H4 (cell line): ENCODE measurements at regions not wholly inside any gene's neighbourhood (a gene's known extent, or its start where the extent isn't known, plus 50 kb on each side); places are given as distances from the start of the nearest gene placed in this dataset.
"Not testable (repeated sequence)": the region's sequence is repeated elsewhere in the genome, so short reads cannot be mapped to it uniquely, and the experiment has no call there.

Experiments used
- DNase-seq: peaks from one replicate; pipeline ENCODE4 v3.0.0-alpha.2; 2015; ENCODE audit warnings: low spot score

GRCh38 chr2:180829836-180830235 lies 150.6 kb upstream of the UBE2E3 start:
- no peak for DNase-seq

GRCh38 chr2:180829261-180829660 lies 151.1 kb upstream of the UBE2E3 start:
- no peak for DNase-seq

DNA sequence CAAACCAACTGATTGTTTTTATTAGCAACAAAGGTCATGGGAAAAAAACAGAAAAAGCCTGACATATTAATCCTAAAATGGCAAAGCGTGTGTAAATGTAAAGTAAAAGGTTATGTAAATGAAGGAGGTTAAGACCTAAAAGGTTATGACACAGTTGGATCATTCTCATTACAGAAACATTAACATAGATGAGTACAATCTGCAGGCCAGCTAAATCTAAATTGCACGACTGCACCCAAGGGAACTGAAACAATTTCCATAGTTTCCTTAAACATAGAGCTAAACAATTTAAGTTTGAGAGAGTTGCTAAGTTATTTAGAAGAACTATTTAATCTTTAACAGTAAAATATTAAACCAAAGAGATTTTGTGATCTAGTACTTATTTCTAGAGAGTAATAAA lies 151.6 kb upstream of the UBE2E3 start:
- no peak for DNase-seq

DNA sequence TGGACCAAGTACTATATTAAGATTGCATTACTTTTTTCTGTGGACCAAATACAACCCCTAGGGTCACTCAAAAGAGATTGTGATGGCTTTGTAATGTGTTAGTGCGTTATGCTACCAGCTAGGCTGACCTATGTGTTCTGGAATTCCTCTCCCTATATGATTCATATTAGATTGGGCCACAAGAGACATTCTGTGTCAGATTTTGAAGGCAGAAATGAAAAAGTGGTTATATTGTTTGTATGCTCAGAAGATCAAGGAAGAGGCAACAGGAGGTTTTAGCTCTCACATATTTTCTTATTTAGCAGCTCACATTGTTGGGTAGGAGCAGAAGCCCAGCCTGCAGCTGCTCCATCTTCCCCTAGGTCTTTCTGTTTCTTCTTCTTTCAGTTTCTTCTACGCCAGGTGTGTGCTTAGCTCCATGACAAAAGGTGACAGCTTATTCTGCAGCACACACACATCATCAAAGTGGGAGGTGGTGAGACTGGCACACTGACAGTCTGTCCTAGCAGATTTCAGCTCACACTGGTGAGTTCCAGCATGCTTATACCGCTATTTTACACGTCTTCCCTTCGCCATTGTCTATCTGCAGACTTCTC lies 156.8 kb upstream of the UBE2E3 start:
- no peak for DNase-seq

DNA sequence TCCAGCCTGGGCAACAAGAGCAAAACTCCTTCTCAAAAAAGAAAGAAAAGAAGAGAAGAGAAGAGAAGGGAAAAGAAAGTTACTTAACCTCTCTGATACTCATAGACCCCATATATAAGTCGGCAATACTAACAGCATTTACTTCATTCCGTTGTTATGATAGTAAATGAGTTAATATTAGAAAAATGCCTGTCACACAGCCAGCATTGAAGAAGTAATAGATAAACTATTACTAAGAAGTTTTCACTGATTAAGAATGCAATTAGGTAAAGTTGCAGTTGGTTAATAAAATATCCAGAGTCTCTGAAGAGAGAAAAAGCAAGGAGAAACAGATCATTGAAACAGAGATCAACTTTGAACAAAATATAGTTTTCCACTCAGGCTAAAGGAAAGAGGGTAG lies 161.3 kb upstream of the UBE2E3 start:
- no peak for DNase-seq

- DNase-seq, result not testable (repeated sequence)
Measured at GRCh38 chr2:180818700-180819099, 161.7 kb upstream of the UBE2E3 start.

DNA sequence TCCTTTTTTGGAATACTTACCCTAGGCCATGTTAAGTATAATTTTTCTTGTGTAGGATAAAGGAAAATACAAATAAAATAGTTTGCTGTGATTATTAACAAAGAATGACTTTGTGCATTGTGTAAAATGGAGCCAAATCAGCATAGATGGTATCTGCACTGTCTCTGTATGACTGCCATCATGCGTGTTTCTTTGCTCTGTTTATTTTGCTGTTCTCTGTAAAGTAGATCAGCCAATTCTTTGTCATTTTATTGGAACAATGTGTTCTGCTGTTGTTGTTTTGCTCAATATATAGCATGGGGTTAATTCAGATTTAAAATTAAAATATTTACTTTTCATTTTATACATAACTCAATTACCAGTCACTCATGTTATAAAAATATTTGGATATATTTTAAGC lies 181.3 kb upstream of the UBE2E3 start:
- no peak for DNase-seq

DNA sequence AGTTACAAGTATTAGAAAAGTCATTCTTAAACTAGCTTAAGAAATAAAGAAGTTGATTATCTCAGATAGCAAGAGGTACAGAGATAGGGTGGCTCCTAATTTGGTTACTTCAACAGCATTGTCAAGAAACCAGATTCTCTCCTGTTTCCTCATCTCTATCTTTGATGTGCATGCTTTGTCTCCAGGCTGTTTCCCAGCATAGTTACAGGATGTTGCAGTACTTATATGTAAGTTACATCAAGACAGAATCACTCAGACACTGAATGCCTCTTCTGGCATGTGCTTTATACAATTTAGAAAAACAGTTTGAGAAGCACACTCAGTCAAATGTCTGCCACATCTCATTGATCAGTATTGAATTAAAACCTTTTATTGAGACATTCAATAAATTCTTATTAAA lies 189.5 kb upstream of the UBE2E3 start:
- no peak for DNase-seq

DNA sequence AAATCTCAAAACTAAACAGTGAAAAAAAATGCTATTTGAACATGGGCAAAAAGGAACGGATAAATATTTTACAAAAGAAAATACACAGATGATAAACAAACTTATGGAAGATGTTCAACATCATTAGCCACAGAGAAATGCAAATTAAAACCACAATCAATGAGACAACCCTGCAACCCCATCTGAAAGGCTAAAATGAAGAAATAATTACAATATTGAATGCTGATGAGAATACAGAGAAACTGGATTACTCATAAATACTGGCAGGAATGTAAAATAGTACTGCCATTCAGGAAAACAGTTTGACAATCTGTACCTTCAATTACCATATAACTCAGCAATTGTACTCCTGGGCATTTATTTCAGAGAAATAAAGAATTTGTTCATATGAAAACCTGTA lies 193.1 kb upstream of the UBE2E3 start:
- DNase-seq, result no peak

DNA sequence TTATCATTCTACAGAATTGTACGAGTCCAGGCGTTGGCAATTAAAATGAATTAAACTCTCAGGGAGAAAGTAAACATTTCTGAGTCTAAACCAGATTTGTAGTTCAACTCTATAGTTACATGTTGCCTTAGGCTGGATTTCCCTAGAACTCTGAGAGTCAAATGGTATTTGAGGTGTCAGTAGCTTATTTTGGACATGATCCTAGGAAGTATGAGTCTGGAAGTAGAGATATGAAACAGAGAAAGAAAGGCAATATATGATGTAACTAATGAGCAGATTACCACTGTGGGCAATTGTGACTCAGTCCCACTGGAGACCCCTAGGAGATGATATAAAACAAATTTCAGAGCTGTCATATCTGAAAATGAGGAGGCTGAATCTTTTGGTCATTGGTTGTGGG lies 199.1 kb upstream of the UBE2E3 start:
- DNase-seq, result no peak

GRCh38 chr2:180778291-180778690 lies 202.1 kb upstream of the UBE2E3 start:
- no peak for DNase-seq

DNA sequence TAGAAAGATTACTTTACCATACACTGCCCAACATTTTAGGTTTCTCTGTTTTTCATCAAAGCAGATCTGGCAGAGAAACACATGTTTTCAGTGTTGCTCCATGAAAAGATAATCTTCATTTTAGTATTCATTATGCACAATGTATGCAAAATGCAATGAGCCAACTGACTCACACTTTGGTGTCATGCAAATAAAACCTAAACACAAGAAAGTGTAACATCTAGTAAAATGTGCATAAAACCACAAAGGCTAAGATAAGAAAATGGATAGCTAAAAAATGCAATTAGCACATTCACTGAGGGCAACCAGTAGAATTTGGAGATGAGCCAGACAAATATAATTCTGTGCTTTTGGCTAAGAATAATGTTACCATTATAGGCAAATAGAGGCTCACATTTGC lies 203.5 kb upstream of the UBE2E3 start:
- DNase-seq, result no peak

- DNase-seq, result no peak
Measured at GRCh38 chr2:180775711-180776110, 204.7 kb upstream of the UBE2E3 start.

DNA sequence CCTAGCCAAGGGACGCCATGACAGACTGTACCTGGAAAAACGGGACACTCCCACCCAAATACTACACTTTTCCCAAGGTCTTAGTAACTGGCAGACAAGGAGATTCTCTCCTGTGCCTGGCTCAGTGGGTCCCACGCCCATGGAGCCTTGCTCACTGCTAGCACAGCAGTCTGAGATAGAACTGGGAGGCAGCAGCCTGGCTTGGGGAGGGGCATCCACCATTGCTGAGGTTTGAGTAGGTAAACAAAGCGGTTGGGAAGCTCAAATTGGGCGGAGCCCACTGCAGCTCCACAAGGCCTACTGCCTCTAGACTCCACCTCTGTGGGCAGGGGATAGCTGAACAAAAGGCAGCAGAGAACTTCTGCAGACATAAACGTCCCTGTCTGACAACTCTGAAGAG lies 215.1 kb upstream of the UBE2E3 start:
- peak; percentile 8 for DNase-seq

- DNase-seq, result no peak
Measured at GRCh38 chr2:180763263-180763989, 217.0 kb upstream of the UBE2E3 start.

GRCh38 chr2:180761224-180761623 lies 219.2 kb upstream of the UBE2E3 start:
- DNase-seq, result peak; percentile 76

DNA sequence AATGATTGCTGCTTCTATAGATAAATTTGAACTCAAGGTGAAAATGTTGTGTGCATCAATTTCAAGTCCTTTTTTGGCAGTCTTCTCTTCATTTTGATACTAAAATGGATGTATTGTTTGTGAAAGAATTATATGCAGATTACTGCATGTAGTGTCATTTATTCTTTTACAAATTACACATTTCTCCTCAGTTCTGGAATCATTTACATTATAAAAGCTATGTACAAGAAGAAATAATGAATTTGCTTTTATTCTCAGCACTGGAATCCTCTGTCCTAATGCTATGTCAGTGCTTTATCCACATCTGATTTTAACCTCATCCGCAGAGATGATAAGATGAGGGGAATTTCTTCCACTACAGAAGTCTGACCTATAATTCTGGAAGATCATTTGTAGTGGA lies 220.8 kb upstream of the UBE2E3 start:
- no peak for DNase-seq

DNA sequence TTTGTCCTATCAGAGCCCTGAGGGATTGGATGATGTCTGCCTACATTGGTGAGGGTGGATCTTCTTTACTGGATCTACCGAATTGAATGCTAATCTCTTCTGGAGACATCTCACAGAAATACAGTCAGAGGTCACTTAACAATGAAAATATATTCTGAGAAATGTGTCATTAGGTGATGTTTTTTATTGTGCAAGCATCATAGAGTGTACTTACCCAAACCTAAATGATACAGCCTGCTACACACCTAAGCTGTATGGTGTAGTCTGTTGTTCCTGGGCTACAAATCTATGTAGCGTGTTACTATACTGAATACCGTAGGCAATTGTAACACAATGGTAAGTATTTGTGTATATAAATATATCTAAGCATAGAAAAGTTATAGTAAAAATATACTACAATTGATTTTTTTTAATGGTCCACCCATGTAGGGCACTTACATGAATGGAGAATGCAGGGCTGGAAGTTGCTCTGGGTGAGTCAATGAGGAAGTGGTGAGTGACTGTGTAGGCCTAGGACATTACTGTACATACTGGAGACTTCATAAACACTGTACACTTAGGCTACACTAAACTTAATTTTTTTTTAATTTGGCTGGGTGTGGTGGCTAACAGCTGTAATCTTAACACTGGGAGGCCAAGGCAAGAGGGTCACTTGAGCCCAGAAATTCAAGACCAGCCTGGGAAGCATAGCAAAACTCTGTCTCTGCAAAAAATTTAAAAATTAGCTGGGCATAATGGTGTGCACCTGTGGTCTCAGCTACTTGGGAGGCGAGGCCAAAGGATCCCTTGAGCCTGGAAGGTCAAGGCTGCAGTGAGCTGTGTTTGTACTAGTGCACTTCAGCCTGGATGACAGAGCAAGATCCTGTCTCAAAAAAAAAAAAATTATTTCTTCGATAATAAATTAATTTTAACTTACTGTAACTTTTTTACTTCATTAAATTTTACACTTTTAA lies 226.3 kb upstream of the UBE2E3 start:
- DNase-seq, result peak; percentile 13

DNA sequence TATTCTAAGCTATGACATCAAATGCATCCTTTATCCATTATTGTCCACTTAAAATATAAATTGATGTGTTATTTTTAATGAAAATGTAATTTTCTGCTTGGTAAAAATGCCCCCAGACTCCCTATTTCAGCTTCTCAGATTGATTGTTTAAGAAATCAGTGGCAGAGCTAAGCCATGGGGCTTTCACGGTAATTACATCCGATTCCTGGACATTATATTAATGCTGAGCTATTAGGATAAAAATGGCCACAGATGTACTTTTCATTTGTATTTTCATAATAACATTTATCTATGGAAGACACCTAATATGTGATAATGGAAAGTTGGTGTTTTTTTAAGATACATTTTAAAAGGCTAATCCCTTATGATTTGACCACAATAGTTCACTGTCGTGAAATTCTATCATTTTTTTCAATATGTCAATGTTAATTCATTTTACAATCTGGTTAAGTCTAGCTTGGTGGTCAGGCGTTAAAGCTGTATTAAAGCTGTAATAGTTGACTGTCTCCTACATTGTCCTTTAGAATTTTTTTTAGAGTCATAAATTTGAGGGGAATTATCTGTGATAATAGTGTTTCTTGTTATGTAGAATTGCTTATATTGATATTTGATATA lies 229.0 kb upstream of the UBE2E3 start:
- DNase-seq, result no peak

GRCh38 chr2:180747728-180748127 lies 232.7 kb upstream of the UBE2E3 start:
- no peak for DNase-seq

GRCh38 chr2:180743401-180743800 lies 237.0 kb upstream of the UBE2E3 start:
- DNase-seq, result no peak

- no peak for DNase-seq
Measured at GRCh38 chr2:180742801-180743200, 237.6 kb upstream of the UBE2E3 start.
